Muscle of leg (tissue), 3 donors: ENCODE measurements at regions not wholly inside any gene's neighbourhood (a gene's known extent, or its start where the extent isn't known, plus 50 kb on each side); places are given as distances from the start of the nearest gene placed in this dataset.
"Not testable (repeated sequence)": the region's sequence is repeated elsewhere in the genome, so short reads cannot be mapped to it uniquely, and the experiment has no call there.

Experiments used
- DNase-seq: peaks from one replicate; pipeline ENCODE4 v3.0.0; 2013
- H3K27ac ChIP-seq: one replicate; pipeline ENCODE4 v1.5.1; 2013; ENCODE audit warnings: mild to moderate bottlenecking, low read length, control low read depth
- H3K27me3 ChIP-seq: one replicate; pipeline ENCODE4 v1.6.1; 2013; ENCODE audit warnings: low read length; ENCODE audit not compliant: control insufficient read depth, insufficient read depth
- H3K36me3 ChIP-seq: one replicate; pipeline ENCODE4 v1.6.1; 2013; ENCODE audit warnings: low read length; ENCODE audit not compliant: control insufficient read depth, insufficient read depth
- H3K4me1 ChIP-seq: one replicate; pipeline ENCODE4 v1.6.1; 2013; ENCODE audit warnings: low read length; ENCODE audit not compliant: control insufficient read depth, insufficient read depth
- H3K4me3 ChIP-seq: one replicate; pipeline ENCODE4 v1.5.1; 2013; ENCODE audit warnings: low read length, control low read depth
- H3K9me3 ChIP-seq: replicated peaks from 2 replicates; pipeline ENCODE4 v1.6.1; 2013; ENCODE audit warnings: low read depth, low read length; ENCODE audit not compliant: control insufficient read depth
- WGBS: methylation state at CpG from one replicate; pipeline ENCODE4 v1.1.5; 2013; ENCODE audit warnings: missing lambda C conversion rate; ENCODE audit not compliant: insufficient coverage; 5-methylcytosine and 5-hydroxymethylcytosine counted together

- H3K36me3 ChIP-seq, H3K9me3 ChIP-seq, H3K4me3 ChIP-seq, H3K27ac ChIP-seq, DNase-seq, H3K27me3 ChIP-seq: not testable (repeated sequence)
- WGBS, result 95% methylated on average over 3 of the region's 3 CpGs
- H3K4me1 ChIP-seq, result peaks cover 21% of the 10 kb centered on the region
Observed at GRCh38 chr15:62418496-62418895, 253.4 kb upstream of the C2CD4B start.

DNA sequence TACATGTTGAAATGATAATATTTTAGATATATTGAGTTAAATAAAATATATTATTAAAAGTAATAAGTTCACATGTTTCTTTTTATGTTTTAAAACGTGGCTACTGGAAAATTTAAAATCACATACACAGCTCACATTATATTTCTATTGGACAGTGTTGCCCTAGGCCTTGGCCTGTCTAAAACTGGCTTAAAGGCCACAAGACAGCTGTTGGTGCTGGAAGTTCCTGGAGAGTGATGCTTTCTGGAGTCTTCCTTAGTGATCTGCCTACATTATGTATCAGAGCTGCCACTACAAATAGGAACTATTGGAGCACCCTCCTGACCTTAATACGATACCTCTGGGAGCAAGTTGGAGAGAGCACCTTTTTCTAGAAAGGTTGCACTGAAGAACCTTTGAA is 254.1 kb upstream of the C2CD4B start:
- no peaks in the 10 kb centered on the region for H3K27me3 ChIP-seq
- H3K27ac ChIP-seq, result no peak overlapping the region
- no CpG with 5 or more reads among the region's 2 CpGs for WGBS
- H3K4me1 ChIP-seq, result peaks cover 16% of the 10 kb centered on the region
- H3K4me3 ChIP-seq, result no peak overlapping the region
- H3K9me3 ChIP-seq, result no peaks in the 10 kb centered on the region
- peaks cover 3% of the 10 kb centered on the region for H3K36me3 ChIP-seq
- DNase-seq, result no peak

- peaks cover 11% of the 10 kb centered on the region for H3K4me1 ChIP-seq
- DNase-seq, H3K36me3 ChIP-seq, H3K27ac ChIP-seq, H3K9me3 ChIP-seq, H3K4me3 ChIP-seq, H3K27me3 ChIP-seq: not testable (repeated sequence)
- 96% methylated on average over 3 of the region's 6 CpGs for WGBS
Observed at GRCh38 chr15:62420371-62420770, 255.3 kb upstream of the C2CD4B start.

DNA sequence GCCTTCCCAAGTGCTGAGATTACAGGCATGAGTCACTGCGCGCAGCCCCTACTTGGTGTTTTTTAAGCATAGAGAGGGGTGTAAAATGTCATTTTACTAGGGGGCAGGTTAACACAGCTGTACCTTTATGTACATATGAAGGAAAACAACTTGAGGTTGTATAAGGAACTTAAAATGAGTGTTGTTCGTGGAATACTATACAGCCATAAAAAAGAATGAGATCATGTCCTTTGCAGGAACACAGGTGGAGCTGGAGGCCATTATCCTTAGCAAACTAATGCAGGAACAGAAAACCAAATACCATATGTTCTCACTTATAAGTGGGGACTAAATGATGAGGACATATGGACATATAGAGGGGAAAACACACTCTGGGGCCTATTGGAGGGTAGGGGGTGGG is 256.2 kb upstream of the C2CD4B start:
- H3K4me3 ChIP-seq, result no peak overlapping the region
- no peaks in the 10 kb centered on the region for H3K9me3 ChIP-seq
- 100% methylated on average over 2 of the region's 3 CpGs for WGBS
- H3K4me1 ChIP-seq, result peaks cover 13% of the 10 kb centered on the region
- no peak overlapping the region for H3K27ac ChIP-seq
- H3K36me3 ChIP-seq, result peaks cover 3% of the 10 kb centered on the region
- no peaks in the 10 kb centered on the region for H3K27me3 ChIP-seq
- no peak for DNase-seq

GRCh38 chr15:62426387-62426956 is 261.4 kb upstream of the C2CD4B start:
- peaks cover 6% of the 10 kb centered on the region for H3K36me3 ChIP-seq
- H3K4me3 ChIP-seq, result no peak overlapping the region
- H3K27ac ChIP-seq, result no peak overlapping the region
- no peaks in the 10 kb centered on the region for H3K27me3 ChIP-seq
- DNase-seq, result no peak
- H3K4me1 ChIP-seq, result peaks cover 24% of the 10 kb centered on the region
- WGBS, result 65% methylated on average over 2 of the region's 4 CpGs
- no peaks in the 10 kb centered on the region for H3K9me3 ChIP-seq

GRCh38 chr15:62428259-62428658 is 263.2 kb upstream of the C2CD4B start:
- 95% methylated on average over 4 of the region's 8 CpGs for WGBS
- Histone ChIP-seq H3K4me3 (no peak overlapping the region), H3K36me3 (peaks cover 3% of the 10 kb centered on the region), H3K27me3 (no peaks in the 10 kb centered on the region), H3K9me3 (no peaks in the 10 kb centered on the region), H3K27ac (no peak overlapping the region), H3K4me1 (peaks cover 34% of the 10 kb centered on the region)
- DNase-seq, result no peak

DNA sequence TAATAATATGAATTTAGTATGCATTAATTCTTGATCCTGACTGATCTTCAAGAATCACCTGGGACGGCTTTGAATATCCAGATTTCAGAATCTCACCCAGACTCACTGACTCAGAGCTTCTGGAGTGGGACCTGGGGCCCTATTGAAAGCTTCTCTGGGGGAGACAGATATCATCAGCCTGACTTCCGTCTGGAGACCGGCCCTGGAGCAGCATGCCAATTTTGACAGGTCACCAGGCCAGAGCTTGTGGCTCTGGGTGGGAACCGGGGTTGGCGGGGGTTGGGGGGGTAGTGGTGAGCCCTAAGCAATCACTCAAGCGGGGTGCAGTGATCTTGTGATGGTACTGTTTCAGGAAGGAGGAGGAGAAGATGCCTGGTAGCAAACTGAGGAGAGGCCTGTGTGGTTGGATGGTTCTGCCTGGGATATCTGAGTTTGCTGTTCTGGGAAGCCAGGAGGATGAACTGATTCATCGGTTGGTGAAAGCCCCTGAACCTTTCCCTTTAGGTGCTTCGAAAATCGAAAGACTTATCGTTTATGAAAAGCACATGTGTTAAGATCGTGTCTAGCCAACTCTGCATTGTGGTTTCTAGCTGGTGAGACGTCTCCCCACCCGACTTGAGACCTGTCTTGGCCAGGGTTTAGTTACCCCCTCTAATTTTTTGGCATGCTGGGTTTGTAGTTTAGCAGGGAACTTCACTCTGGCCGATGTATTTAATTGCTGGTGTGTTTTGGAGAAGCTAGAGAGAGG is 263.9 kb upstream of the C2CD4B start:
- 66% methylated on average over 9 of the region's 14 CpGs for WGBS
- DNase-seq, result no peak
- Histone ChIP-seq H3K36me3 (peaks cover 3% of the 10 kb centered on the region), H3K27ac (no peak overlapping the region), H3K9me3 (no peaks in the 10 kb centered on the region), H3K4me3 (no peak overlapping the region), H3K27me3 (no peaks in the 10 kb centered on the region), H3K4me1 (peaks cover 36% of the 10 kb centered on the region)

GRCh38 chr15:62430056-62430455 is 265.0 kb upstream of the C2CD4B start:
- no CpG with 5 or more reads among the region's 2 CpGs for WGBS
- Histone ChIP-seq H3K36me3 (peaks cover 3% of the 10 kb centered on the region), H3K27me3 (no peaks in the 10 kb centered on the region), H3K27ac (no peak overlapping the region), H3K4me1 (peaks cover 36% of the 10 kb centered on the region), H3K4me3 (no peak overlapping the region), H3K9me3 (no peaks in the 10 kb centered on the region)
- DNase-seq, result no peak

DNA sequence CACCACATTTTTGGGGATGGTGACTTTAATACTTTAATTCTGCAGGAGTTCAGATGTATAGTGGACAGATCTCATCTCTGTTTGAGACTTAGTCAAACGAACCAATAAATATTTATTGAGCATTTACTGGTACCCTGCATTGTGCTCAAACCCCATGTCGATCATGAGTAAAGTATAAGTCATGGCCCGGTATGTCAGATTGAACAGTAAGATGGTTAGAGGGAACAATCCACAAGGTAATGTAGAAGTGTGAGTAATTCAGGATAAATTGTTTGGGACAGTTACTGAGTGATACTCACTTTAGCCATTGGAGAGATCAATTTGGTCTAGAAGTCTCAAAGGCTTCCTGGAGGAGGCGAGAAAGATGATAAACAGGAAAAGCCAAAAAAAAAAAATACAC is 265.5 kb upstream of the C2CD4B start:
- H3K36me3 ChIP-seq, result peaks cover 3% of the 10 kb centered on the region
- H3K4me1 ChIP-seq, result peaks cover 36% of the 10 kb centered on the region
- WGBS, result 90% methylated on average over 2 of the region's 4 CpGs
- no peaks in the 10 kb centered on the region for H3K9me3 ChIP-seq
- no peaks in the 10 kb centered on the region for H3K27me3 ChIP-seq
- H3K27ac ChIP-seq, result no peak overlapping the region
- no peak for DNase-seq
- H3K4me3 ChIP-seq, result no peak overlapping the region

- Histone ChIP-seq H3K4me1 (peaks cover 31% of the 10 kb centered on the region), H3K36me3 (peaks cover 3% of the 10 kb centered on the region), H3K27me3 (no peaks in the 10 kb centered on the region), H3K27ac (no peak overlapping the region), H3K9me3 (no peaks in the 10 kb centered on the region), H3K4me3 (no peak overlapping the region)
- WGBS, result 88% methylated on average over 1 of the region's 6 CpGs
- no peak for DNase-seq
Observed at GRCh38 chr15:62431008-62431797, 266.1 kb upstream of the C2CD4B start.
